Right ventricle myocardium superior (tissue), 1 donor: ENCODE measurements at regions not wholly inside any gene's neighbourhood (a gene's known extent, or its start where the extent isn't known, plus 50 kb on each side); places are given as distances from the start of the nearest gene placed in this dataset.

Experiments
- ATAC-seq: fragments of 200-7000 bp; cut with Tn5 transposase; one replicate; pipeline ENCODE4 v1.9.1; 2020; ENCODE audit warnings: mild to moderate bottlenecking; ENCODE audit not compliant: poor library complexity
- DNase-seq: peaks from one replicate; pipeline ENCODE4 v3.0.0-alpha.2; 2020
- intact Hi-C: fragments of 100-400 bp; cut with DNase I; formaldehyde crosslinking; loops from one replicate; pipeline ENCODE4 v1.11.2; 2022
- donor health status: DM: no; HTN: yes; CAD: no; lungs with severe emphysema.

GRCh38 chr16:10332775-10333174 lies 53.1 kb upstream of the ATF7IP2 start:
- DNase-seq, result no peak
- intact Hi-C loops, result no loop called here
- ATAC-seq, result no peak

- DNase-seq (no peak), ATAC-seq (no peak)
Observed at GRCh38 chr16:10333321-10334032, 52.4 kb upstream of the ATF7IP2 start.

GRCh38 chr16:10335681-10336080 lies 50.2 kb upstream of the ATF7IP2 start:
- ATAC-seq (no peak), DNase-seq (no peak)
- intact Hi-C loops, result no loop called here

More at GRCh38 chr16:10333321-10334032, 52.4 kb upstream of the ATF7IP2 start:
- intact Hi-C loops, result no loop called here
